ENCODE measurements at regions not wholly inside any gene's neighbourhood (a gene's known extent, or its start where the extent isn't known, plus 50 kb on each side); places are given as distances from the start of the nearest gene placed in this dataset.

GRCh38 chr16:85290626-85291301 is 178.5 kb upstream of the CIBAR2 start:
- TF ChIP-seq, protein P1, sequence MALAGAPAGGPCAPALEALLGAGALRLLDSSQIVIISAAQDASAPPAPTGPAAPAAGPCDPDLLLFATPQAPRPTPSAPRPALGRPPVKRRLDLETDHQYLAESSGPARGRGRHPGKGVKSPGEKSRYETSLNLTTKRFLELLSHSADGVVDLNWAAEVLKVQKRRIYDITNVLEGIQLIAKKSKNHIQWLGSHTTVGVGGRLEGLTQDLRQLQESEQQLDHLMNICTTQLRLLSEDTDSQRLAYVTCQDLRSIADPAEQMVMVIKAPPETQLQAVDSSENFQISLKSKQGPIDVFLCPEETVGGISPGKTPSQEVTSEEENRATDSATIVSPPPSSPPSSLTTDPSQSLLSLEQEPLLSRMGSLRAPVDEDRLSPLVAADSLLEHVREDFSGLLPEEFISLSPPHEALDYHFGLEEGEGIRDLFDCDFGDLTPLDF (CRISPR knock-in tag; IDR thresholded peaks at IDR 0.05) = no peak
- TF ChIP-seq NFRKB (IDR thresholded peaks at IDR 0.05) (no peak), POLR2AphosphoS5 (IDR thresholded peaks at IDR 0.05; ENCODE audit: low read depth, low read length) (no peak), CREB1 (IDR thresholded peaks at IDR 0.05) (no peak), CREB1 (CRISPR knock-in tag; IDR thresholded peaks at IDR 0.05) (no peak), TCF7L2 (IDR thresholded peaks at IDR 0.05; ENCODE audit: low read depth, low read length) (no peak), POLR2A (IDR thresholded peaks at IDR 0.05; ENCODE audit: insufficient read depth in 1 of 2, low read depth in 2 of 2, low read length in 2 of 2) (no peak)
